Ovary (tissue), 3 donors: ENCODE measurements at regions not wholly inside any gene's neighbourhood (a gene's known extent, or its start where the extent isn't known, plus 50 kb on each side); places are given as distances from the start of the nearest gene placed in this dataset.

Experiments used
- CTCF ChIP-seq, 3 donors: fragments of 450-650 bp in 2 of 3; fragments of 200-600 bp in 1 of 3; IDR thresholded peaks; one replicate each; pipeline versions ENCODE4 v1.5.1 to v1.8.0; 2016 to 2022; ENCODE audit warnings: antibody characterized with exemption in 3 of 3, mild to moderate bottlenecking in 1 of 3
- EP300 ChIP-seq: sonication (generic); formaldehyde crosslinking; IDR thresholded peaks from one replicate; pipeline ENCODE4 v1.6.1; 2017; ENCODE audit warnings: antibody characterized with exemption
- POLR2A ChIP-seq: fragments of 450-650 bp; IDR thresholded peaks from one replicate; pipeline ENCODE4 v1.6.1; 2017; ENCODE audit warnings: antibody characterized with exemption, mild to moderate bottlenecking, moderate library complexity
- donor health status: DM: no; HTN: no; CAD: no.

GRCh38 chr13:44318161-44318560, 55.5 kb upstream of the SERP2 start:
- TF ChIP-seq CTCF (IDR thresholded peaks at IDR 0.05) (no peak), POLR2A (no peak), EP300 (no peak)
